ENCODE measurements at regions not wholly inside any gene's neighbourhood (a gene's known extent, or its start where the extent isn't known, plus 50 kb on each side); places are given as distances from the start of the nearest gene placed in this dataset.

DNA sequence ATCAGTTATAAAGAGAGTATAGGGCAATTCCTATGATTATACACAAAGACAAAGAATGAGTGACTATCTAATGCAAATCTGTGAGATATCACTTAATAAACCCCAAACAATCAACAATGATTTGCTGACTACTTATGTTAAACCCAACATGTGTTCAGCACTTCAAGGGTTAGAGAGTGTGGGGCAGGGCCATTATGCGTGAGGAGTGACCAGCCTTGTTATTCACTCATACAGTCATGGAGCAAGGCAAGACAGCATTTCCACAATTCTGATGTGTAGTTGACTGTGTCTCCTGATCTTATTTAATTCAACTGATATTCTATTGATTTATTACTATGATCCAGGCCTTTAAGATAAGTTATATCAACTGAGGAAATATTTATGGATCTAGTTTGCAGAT, 251.7 kb downstream of the CYRIA start:
- TF ChIP-seq YY1 (IDR thresholded peaks at IDR 0.05; ENCODE audit: insufficient read depth, insufficient read length) = no peak
- no peak for TF ChIP-seq SUZ12 (IDR thresholded peaks at IDR 0.05; ENCODE audit: extremely low read depth, insufficient read depth, insufficient read length)
- no peak for TF ChIP-seq ZNF274 (IDR thresholded peaks at IDR 0.05; ENCODE audit: low read depth, low read length)
